SKM-1 (cell line): ENCODE measurements at regions not wholly inside any gene's neighbourhood (a gene's known extent, or its start where the extent isn't known, plus 50 kb on each side); places are given as distances from the start of the nearest gene placed in this dataset.

Experiments used
- DNase-seq: peaks from one replicate; lab custom pipeline; 2025; ENCODE audit not compliant: unreplicated experiment; lab: John Stamatoyannopoulos, UW

GRCh38 chr4:113849771-113850170, 88.2 kb upstream of the CAMK2D start:
- no peak for DNase-seq

GRCh38 chr4:113847710-113848109, 86.2 kb upstream of the CAMK2D start:
- DNase-seq, result no peak

GRCh38 chr4:113846433-113846832, 84.9 kb upstream of the CAMK2D start:
- no peak for DNase-seq

- DNase-seq, result no peak
Observed at GRCh38 chr4:113845138-113845537, 83.6 kb upstream of the CAMK2D start.

- DNase-seq, result no peak
Observed at GRCh38 chr4:113844369-113844768, 82.8 kb upstream of the CAMK2D start.

GRCh38 chr4:113840861-113841260, 79.3 kb upstream of the CAMK2D start:
- no peak for DNase-seq

GRCh38 chr4:113838460-113838859, 76.9 kb upstream of the CAMK2D start:
- DNase-seq, result no peak

GRCh38 chr4:113837397-113837796, 75.9 kb upstream of the CAMK2D start:
- DNase-seq, result peak; percentile 95

- DNase-seq, result no peak
Observed at GRCh38 chr4:113835005-113835404, 73.5 kb upstream of the CAMK2D start.

GRCh38 chr4:113834298-113834697, 72.8 kb upstream of the CAMK2D start:
- DNase-seq, result no peak

- no peak for DNase-seq
Observed at GRCh38 chr4:113832803-113833202, 71.3 kb upstream of the CAMK2D start.

- DNase-seq, result no peak
Observed at GRCh38 chr4:113831457-113831856, 69.9 kb upstream of the CAMK2D start.

- DNase-seq, result no peak
Observed at GRCh38 chr4:113828702-113829101, 67.2 kb upstream of the CAMK2D start.

- no peak for DNase-seq
Observed at GRCh38 chr4:113827285-113827684, 65.7 kb upstream of the CAMK2D start.

GRCh38 chr4:113826421-113826820, 64.9 kb upstream of the CAMK2D start:
- DNase-seq, result no peak

- DNase-seq, result peak; percentile 19
Observed at GRCh38 chr4:113825272-113825671, 63.7 kb upstream of the CAMK2D start.

- DNase-seq, result no peak
Observed at GRCh38 chr4:113824396-113824795, 62.9 kb upstream of the CAMK2D start.

- DNase-seq, result peak; percentile 40
Observed at GRCh38 chr4:113823291-113823659, 61.7 kb upstream of the CAMK2D start.

- no peak for DNase-seq
Observed at GRCh38 chr4:113822555-113823290, 61.2 kb upstream of the CAMK2D start.

GRCh38 chr4:113821856-113822255, 60.3 kb upstream of the CAMK2D start:
- no peak for DNase-seq

GRCh38 chr4:113820108-113820507, 58.6 kb upstream of the CAMK2D start:
- no peak for DNase-seq

- no peak for DNase-seq
Observed at GRCh38 chr4:113815826-113816225, 54.3 kb upstream of the CAMK2D start.

- no peak for DNase-seq
Observed at GRCh38 chr4:113811359-113811758, 49.8 kb upstream of the CAMK2D start.
